ENCODE measurements at regions not wholly inside any gene's neighbourhood (a gene's known extent, or its start where the extent isn't known, plus 50 kb on each side); places are given as distances from the start of the nearest gene placed in this dataset.

- no peak for TF ChIP-seq CTCF (IDR thresholded peaks at IDR 0.05)
- TF ChIP-seq POLR2A (IDR thresholded peaks at IDR 0.05): no peak
- TF ChIP-seq EP300 (IDR thresholded peaks at IDR 0.05): no peak
Observed at GRCh38 chr6:1057490-1058135, 254.3 kb upstream of the FOXQ1 start.

Data from tibial nerve (tissue), 4 donors.